DOHH2 (cell line): ENCODE measurements at regions not wholly inside any gene's neighbourhood (a gene's known extent, or its start where the extent isn't known, plus 50 kb on each side); places are given as distances from the start of the nearest gene placed in this dataset.
"Not testable (repeated sequence)": the region's sequence is repeated elsewhere in the genome, so short reads cannot be mapped to it uniquely, and the experiment has no call there.

ENCODE experiments used
- H3F3A ChIP-seq: fragments of 200-600 bp; sonication (generic), shearing (Covaris generic); 2 replicates; pipeline ENCODE4 v1.6.0; 2016; ENCODE audit warnings: antibody characterized with exemption, mild to moderate bottlenecking; ENCODE audit not compliant: control insufficient read depth, insufficient read depth
- H3K27ac ChIP-seq: fragments of 200-600 bp; sonication (generic); 2 replicates; pipeline ENCODE4 v1.5.1; 2014; ENCODE audit warnings: low read depth, mild to moderate bottlenecking, low read length, moderate library complexity
- H3K27me3 ChIP-seq: fragments of 200-600 bp; sonication (generic); 2 replicates; pipeline ENCODE4 v1.6.1; 2014; ENCODE audit warnings: mild to moderate bottlenecking, low read length, mixed read lengths; ENCODE audit not compliant: control insufficient read depth
- H3K36me3 ChIP-seq: fragments of 200-600 bp; sonication (generic); 2 replicates; pipeline ENCODE4 v1.6.1; 2014; ENCODE audit warnings: mild to moderate bottlenecking, low read length, moderate library complexity, mixed read lengths; ENCODE audit not compliant: control insufficient read depth
- H3K4me1 ChIP-seq: fragments of 200-600 bp; sonication (generic); 2 replicates; pipeline ENCODE4 v1.6.1; 2014; ENCODE audit warnings: mild to moderate bottlenecking, low read length, mixed read lengths; ENCODE audit not compliant: control insufficient read depth
- H3K4me2 ChIP-seq: fragments of 200-600 bp; sonication (generic); 2 replicates; pipeline ENCODE4 v1.6.0; 2014; ENCODE audit warnings: mild to moderate bottlenecking, low read length, moderate library complexity
- H3K4me3 ChIP-seq: fragments of 200-600 bp; sonication (generic); 2 replicates; pipeline ENCODE4 v1.5.1; 2014; ENCODE audit warnings: mild to moderate bottlenecking, low read length, mixed read lengths
- H3K79me2 ChIP-seq: fragments of 200-600 bp; sonication (generic); 2 replicates; pipeline ENCODE4 v1.6.1; 2014; ENCODE audit warnings: mild to moderate bottlenecking, low read length, mixed read lengths; ENCODE audit not compliant: control insufficient read depth
- H3K9me2 ChIP-seq: fragments of 200-600 bp; sonication (generic); replicated peaks from 2 replicates; pipeline ENCODE4 v1.6.1; 2014; ENCODE audit warnings: mild to moderate bottlenecking, low read length, mixed read lengths; ENCODE audit not compliant: control insufficient read depth
- H3K9me3 ChIP-seq: fragments of 200-600 bp; sonication (generic); 2 replicates; pipeline ENCODE4 v1.6.1; 2014; ENCODE audit warnings: antibody characterized with exemption, low read length, mixed read lengths; ENCODE audit not compliant: control insufficient read depth, insufficient read depth
- H4K20me1 ChIP-seq: fragments of 200-600 bp; sonication (generic); 2 replicates; pipeline ENCODE4 v1.6.0; 2014; ENCODE audit warnings: low read depth, mild to moderate bottlenecking, antibody characterized with exemption, low read length, moderate library complexity; ENCODE audit not compliant: control insufficient read depth, insufficient read depth
- EZH2phosphoT487 ChIP-seq: fragments of 200-600 bp; sonication (generic); IDR thresholded peaks from 2 replicates; pipeline ENCODE4 v1.6.1; 2017; ENCODE audit warnings: borderline replicate concordance, mild to moderate bottlenecking, antibody characterized with exemption, low read length, moderate library complexity, mixed read lengths
- TF ChIP-seq, protein P1 (sequence below): fragments of 200-600 bp; sonication (generic); IDR thresholded peaks from one replicate; pipeline ENCODE4 v1.5.1; 2014; ENCODE audit warnings: antibody characterized with exemption, mild to moderate bottlenecking, low read depth, low read length; ENCODE audit not compliant: poor library complexity, severe bottlenecking

GRCh38 chr6:120938164-120938875 lies 396.0 kb downstream of the TBC1D32 start:
- Histone ChIP-seq H3K79me2 (no peaks in the 10 kb centered on the region), H4K20me1 (no peaks in the 10 kb centered on the region), H3K4me2 (no peak overlapping the region), H3K27me3 (no peaks in the 10 kb centered on the region), H3K27ac (no peak overlapping the region), H3K4me1 (0 out of 2 replicates have a peak, but pooled peaks cover 8% of the 10 kb centered on the region), H3F3A (no peaks in the 10 kb centered on the region), H3K36me3 (no peaks in the 10 kb centered on the region), H3K9me3 (no peaks in the 10 kb centered on the region), H3K9me2 (no peaks in the 10 kb centered on the region), H3K4me3 (no peak overlapping the region)
- no peak for TF ChIP-seq EZH2phosphoT487
- TF ChIP-seq, protein P1, sequence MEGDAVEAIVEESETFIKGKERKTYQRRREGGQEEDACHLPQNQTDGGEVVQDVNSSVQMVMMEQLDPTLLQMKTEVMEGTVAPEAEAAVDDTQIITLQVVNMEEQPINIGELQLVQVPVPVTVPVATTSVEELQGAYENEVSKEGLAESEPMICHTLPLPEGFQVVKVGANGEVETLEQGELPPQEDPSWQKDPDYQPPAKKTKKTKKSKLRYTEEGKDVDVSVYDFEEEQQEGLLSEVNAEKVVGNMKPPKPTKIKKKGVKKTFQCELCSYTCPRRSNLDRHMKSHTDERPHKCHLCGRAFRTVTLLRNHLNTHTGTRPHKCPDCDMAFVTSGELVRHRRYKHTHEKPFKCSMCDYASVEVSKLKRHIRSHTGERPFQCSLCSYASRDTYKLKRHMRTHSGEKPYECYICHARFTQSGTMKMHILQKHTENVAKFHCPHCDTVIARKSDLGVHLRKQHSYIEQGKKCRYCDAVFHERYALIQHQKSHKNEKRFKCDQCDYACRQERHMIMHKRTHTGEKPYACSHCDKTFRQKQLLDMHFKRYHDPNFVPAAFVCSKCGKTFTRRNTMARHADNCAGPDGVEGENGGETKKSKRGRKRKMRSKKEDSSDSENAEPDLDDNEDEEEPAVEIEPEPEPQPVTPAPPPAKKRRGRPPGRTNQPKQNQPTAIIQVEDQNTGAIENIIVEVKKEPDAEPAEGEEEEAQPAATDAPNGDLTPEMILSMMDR, result no peak

DNA sequence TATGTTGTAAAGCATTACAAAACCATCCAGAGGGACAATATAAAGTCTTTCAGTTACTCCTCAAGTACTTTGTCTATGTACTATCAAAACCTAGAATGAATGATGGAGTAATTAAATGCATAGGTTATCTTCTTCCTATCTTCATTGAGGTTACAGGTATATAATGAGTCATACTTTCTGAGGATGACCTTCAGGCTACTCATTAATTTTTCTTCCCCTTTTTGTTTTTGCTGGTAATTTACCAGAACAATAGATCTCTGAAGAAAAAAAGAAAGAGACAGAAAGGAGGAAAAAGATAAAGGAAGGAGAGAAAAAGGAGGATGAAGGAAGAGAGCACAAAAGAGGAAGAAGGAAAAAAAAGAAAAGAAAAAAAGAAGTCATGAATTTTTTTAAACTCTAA lies 398.4 kb downstream of the TBC1D32 start:
- H3K79me2 ChIP-seq, result no peaks in the 10 kb centered on the region
- no peaks in the 10 kb centered on the region for H3K27me3 ChIP-seq
- H3K9me2 ChIP-seq, result no peaks in the 10 kb centered on the region
- H3K4me1 ChIP-seq, result 0 out of 2 replicates have a peak, but pooled peaks cover 8% of the 10 kb centered on the region
- H3K9me3 ChIP-seq, result no peaks in the 10 kb centered on the region
- H3K4me3 ChIP-seq, result no peak overlapping the region
- H3K27ac ChIP-seq, result no peak overlapping the region
- H4K20me1 ChIP-seq, result no peaks in the 10 kb centered on the region
- no peak overlapping the region for H3K4me2 ChIP-seq
- no peaks in the 10 kb centered on the region for H3K36me3 ChIP-seq
- TF ChIP-seq EZH2phosphoT487, result no peak
- TF ChIP-seq, protein P1, result no peak
- no peaks in the 10 kb centered on the region for H3F3A ChIP-seq

GRCh38 chr6:120935016-120935415 lies 399.3 kb downstream of the TBC1D32 start:
- Histone ChIP-seq H3K4me3 (no peak overlapping the region), H3K36me3 (no peaks in the 10 kb centered on the region), H4K20me1 (no peaks in the 10 kb centered on the region), H3K9me3 (no peaks in the 10 kb centered on the region), H3K27ac (no peak overlapping the region), H3K9me2 (no peaks in the 10 kb centered on the region), H3K27me3 (no peaks in the 10 kb centered on the region), H3F3A (no peaks in the 10 kb centered on the region), H3K4me2 (no peak overlapping the region), H3K79me2 (no peaks in the 10 kb centered on the region), H3K4me1 (0 out of 2 replicates have a peak, but pooled peaks cover 8% of the 10 kb centered on the region)
- TF ChIP-seq, protein P1, result no peak
- no peak for TF ChIP-seq EZH2phosphoT487

DNA sequence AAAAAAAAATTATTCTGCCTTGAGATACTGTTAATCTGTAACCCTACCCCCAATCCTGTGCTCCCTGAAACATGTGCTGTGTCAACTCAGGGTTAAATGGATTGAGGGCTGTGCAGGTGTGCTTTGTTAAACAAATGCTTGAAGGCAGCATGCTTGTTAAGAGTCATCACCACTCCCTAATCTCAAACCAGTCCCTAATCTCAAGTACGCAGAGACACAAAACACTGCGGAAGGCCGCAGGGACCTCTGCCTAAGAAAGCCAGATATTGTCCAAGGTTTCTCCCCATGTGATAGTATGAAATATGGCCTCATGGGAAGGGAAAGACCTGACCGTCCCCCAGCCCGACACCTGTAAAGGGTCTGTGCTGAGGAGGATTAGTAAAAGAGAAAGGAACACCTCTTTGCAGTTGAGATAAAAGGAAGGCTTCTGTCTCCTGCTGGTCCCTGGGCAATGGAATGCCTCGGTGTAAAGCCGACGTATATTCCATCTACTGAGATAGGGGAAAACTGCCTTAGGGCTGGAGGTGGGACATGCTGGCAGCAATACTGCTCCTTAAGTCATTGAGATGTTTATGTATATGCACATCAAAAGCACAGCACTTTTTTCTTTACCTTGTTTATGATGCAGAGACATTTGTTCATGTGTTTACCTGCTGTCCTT lies 402.6 kb downstream of the TBC1D32 start:
- H4K20me1 ChIP-seq, H3K9me2 ChIP-seq, H3K9me3 ChIP-seq, H3F3A ChIP-seq, H3K4me2 ChIP-seq, H3K27me3 ChIP-seq, H3K36me3 ChIP-seq, H3K4me1 ChIP-seq, H3K27ac ChIP-seq, H3K4me3 ChIP-seq, H3K79me2 ChIP-seq: not testable (repeated sequence)

GRCh38 chr6:120930500-120930899 lies 403.8 kb downstream of the TBC1D32 start:
- not testable (repeated sequence) for H3K79me2 ChIP-seq, H3K4me1 ChIP-seq, H3K9me2 ChIP-seq, H3K9me3 ChIP-seq, H3F3A ChIP-seq, H4K20me1 ChIP-seq, H3K4me2 ChIP-seq, H3K27me3 ChIP-seq, H3K4me3 ChIP-seq, H3K27ac ChIP-seq, H3K36me3 ChIP-seq
